NCI-H345 treated with DMSO at 0.1 percent for 48 hours (cell line): ENCODE measurements at regions not wholly inside any gene's neighbourhood (a gene's known extent, or its start where the extent isn't known, plus 50 kb on each side); places are given as distances from the start of the nearest gene placed in this dataset.

Experiments
- DNase-seq: peaks from one replicate; lab custom pipeline; 2025; ENCODE audit not compliant: unreplicated experiment; lab: John Stamatoyannopoulos, UW

- no peak for DNase-seq
These were observed 574.1 kb downstream of the XIRP2 start for GRCh38 chr2:167462379-167462778.

GRCh38 chr2:167454036-167454435 lies 565.8 kb downstream of the XIRP2 start:
- DNase-seq, result no peak

- no peak for DNase-seq
These were observed 563.4 kb downstream of the XIRP2 start for GRCh38 chr2:167451496-167452289.

- DNase-seq, result no peak
These were observed 562.1 kb downstream of the XIRP2 start for GRCh38 chr2:167450364-167450763.

- DNase-seq, result no peak
These were observed 552.1 kb downstream of the XIRP2 start for GRCh38 chr2:167440382-167440781.

- no peak for DNase-seq
These were observed 549.9 kb downstream of the XIRP2 start for GRCh38 chr2:167438206-167438605.

- DNase-seq, result no peak
These were observed 543.7 kb downstream of the XIRP2 start for GRCh38 chr2:167431949-167432348.

- no peak for DNase-seq
These were observed 542.2 kb downstream of the XIRP2 start for GRCh38 chr2:167430447-167430846.

GRCh38 chr2:167424803-167425755 lies 536.8 kb downstream of the XIRP2 start:
- peak; percentile 57 for DNase-seq

- peak; percentile 20 for DNase-seq
These were observed 535.9 kb downstream of the XIRP2 start for GRCh38 chr2:167424221-167424620.

- DNase-seq, result no peak
These were observed 535.5 kb downstream of the XIRP2 start for GRCh38 chr2:167423731-167424130.

GRCh38 chr2:167420211-167420610 lies 531.9 kb downstream of the XIRP2 start:
- DNase-seq, result no peak

- DNase-seq, result no peak
These were observed 526.8 kb downstream of the XIRP2 start for GRCh38 chr2:167415068-167415467.

GRCh38 chr2:167411367-167411766 lies 523.1 kb downstream of the XIRP2 start:
- no peak for DNase-seq

- DNase-seq, result no peak
These were observed 518.3 kb downstream of the XIRP2 start for GRCh38 chr2:167406558-167406957.

GRCh38 chr2:167404627-167405284 lies 516.5 kb downstream of the XIRP2 start:
- DNase-seq, result no peak

- no peak for DNase-seq
These were observed 513.0 kb downstream of the XIRP2 start for GRCh38 chr2:167401309-167401708.

- no peak for DNase-seq
These were observed 512.3 kb downstream of the XIRP2 start for GRCh38 chr2:167400546-167400945.

- no peak for DNase-seq
These were observed 510.6 kb downstream of the XIRP2 start for GRCh38 chr2:167398873-167399272.

GRCh38 chr2:167388901-167389300 lies 500.6 kb downstream of the XIRP2 start:
- DNase-seq, result no peak

GRCh38 chr2:167388497-167388896 lies 500.2 kb downstream of the XIRP2 start:
- no peak for DNase-seq
